CD4-positive, alpha-beta T cell treated with Interleukin-21 for 1 hour (primary cell): ENCODE measurements at regions not wholly inside any gene's neighbourhood (a gene's known extent, or its start where the extent isn't known, plus 50 kb on each side); places are given as distances from the start of the nearest gene placed in this dataset.

ENCODE experiments used
- DNase-seq: peaks from one replicate; pipeline ENCODE4 v3.0.0-alpha.2; 2020

DNA sequence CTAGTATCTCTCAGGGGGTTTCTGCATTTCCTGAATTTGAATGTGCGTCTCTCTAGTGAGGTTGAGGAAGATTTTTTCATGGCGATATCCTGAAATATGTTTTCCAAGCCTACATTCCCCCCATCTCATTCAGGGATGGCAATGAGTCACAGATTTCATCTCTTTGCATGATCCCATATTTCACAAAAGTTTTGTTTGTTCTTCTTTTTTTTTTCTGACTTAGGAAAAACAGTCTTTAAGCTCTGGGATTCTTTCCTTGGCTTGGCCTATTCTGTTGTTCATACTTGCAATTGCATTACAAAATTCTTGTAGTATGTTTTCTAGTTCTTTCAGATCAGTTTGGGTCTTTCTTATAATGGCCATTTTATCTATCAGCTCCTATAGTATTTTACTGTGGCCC, 136.5 kb downstream of the DSEL start:
- no peak for DNase-seq

DNA sequence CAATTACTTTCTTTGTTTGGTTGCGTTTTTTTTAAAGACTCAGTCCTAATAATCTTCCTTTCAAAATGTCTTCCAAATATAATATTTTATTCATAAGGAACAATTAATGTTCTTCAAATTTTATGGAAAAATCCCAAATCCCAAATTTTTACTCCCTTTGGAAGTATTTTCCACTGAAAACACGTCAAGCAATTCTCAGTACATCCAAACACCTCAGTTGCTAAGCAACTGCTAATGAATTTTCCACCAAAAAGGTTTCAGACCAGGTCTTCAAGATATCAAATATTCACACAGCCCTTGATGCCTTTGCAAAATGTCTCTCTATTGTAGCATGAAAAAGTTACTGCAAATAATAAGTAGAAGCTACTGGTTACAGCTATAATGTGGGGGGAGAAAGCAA, 140.1 kb downstream of the DSEL start:
- DNase-seq, result no peak

DNA sequence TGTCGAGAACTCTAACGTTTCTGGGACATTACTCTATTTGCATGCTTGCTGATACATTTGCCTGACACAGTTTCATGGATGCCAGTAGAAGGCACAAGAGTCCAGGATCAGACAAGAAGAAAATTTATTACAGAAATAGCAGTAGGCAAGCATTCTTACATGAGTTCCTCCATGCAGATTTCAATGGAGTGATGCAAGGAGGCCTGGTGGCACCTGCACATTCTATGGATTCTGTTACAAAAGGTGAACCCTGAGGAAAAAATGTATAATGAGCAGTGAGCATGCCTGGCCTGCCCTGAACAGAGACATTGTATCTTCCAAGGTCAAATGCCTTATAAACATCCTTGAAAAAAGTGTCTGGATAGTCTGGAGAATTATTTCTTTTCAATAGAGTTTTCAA, 142.9 kb downstream of the DSEL start:
- DNase-seq, result no peak

DNA sequence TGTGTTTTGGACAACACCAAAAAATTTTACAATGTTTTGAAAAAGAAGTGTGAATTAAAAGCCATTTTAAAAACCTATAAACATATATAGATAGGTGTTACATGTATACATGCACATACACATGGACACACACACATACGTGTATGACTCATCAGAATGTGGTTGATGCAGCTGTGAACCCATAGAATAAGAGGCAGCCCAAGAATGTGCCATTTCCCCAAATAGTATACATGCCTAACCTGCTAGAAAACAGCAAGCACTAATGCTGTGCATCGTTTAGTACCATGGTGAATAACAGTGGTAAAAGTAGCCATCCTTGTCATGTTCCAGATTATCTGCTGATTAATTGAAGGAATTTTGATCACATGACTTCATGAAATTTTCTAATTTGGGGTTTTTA, 149.0 kb downstream of the DSEL start:
- no peak for DNase-seq

DNA sequence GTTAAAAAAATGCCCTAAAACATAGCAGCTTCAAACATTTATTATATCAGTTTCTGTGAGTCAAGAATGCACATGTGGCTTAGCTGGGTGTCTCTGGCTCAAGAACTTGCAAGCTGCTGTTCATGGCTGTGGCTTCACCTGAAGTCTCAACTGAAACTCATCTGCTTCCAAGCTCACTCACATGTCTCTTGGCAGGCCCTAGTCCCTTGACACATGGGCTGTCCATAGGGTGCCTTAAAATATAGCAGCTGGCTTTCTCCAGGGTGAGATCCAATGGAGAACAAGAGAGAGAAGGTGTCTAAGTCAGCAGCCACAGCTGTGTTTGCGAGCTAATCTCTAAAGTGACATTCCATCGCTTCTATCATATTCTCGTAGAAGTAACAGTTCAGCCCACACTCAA, 152.8 kb downstream of the DSEL start:
- no peak for DNase-seq

DNA sequence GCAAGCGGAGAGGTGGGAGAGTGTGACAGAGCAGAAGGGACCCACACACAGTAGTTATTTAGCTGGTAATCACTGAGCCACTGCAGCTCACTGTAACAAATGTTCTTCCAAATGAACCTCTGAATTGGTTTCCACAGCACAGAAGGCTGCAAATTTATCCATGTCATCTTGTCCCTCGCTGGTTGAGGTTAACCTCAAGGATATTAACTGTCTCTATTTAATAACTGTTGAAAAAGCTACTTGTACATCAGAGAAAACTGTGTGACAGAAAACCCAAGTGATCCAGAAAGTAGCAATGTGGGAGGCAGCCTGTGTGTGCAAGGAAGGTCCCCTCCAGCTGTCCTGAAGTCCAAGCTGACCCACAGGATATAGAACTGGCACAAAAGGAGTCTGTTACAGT, 153.6 kb downstream of the DSEL start:
- DNase-seq, result no peak

DNA sequence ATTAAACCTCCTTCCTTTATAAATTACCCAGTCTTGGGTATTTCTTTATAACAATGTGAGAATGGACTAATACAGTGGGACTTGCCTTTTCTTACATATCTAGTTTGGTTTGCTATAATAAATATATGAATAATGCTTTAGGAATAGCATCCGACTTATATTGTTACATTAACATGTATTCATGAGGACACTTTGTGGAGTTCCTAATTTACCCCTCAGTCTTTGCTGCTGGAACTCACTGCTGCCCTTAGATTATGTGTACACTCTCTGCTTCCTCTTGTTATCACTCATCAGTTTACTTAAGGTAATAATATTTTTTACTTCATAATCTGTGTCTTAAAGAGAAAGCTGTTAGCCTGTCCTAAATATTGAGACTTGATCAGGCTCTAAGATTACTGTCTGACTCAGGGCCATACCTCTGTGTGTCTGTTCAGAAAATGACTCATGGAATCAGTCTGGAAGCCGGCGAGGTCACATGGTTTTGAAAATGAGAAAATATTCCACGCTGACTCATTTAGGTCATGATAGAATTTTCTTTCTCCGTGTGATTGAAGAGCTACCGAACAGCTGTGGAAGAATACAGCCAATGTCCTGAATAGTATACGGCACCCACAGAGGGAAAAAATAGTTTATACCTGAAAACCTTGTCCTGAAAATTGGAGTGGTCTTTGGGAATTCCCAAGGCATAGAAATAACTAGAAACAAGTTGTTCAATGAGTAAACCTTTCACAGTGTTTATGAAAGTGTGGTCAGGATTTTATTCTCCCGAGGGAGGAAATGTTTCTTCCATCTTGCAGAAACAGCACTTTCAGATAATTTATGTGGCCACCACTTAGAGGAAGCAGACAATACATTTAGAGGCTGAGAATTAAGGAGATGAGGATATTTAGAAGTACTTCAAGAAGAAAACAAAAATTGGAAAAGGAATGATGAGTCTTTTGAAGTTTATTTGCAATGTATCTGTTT, 156.4 kb downstream of the DSEL start:
- DNase-seq, result no peak

DNA sequence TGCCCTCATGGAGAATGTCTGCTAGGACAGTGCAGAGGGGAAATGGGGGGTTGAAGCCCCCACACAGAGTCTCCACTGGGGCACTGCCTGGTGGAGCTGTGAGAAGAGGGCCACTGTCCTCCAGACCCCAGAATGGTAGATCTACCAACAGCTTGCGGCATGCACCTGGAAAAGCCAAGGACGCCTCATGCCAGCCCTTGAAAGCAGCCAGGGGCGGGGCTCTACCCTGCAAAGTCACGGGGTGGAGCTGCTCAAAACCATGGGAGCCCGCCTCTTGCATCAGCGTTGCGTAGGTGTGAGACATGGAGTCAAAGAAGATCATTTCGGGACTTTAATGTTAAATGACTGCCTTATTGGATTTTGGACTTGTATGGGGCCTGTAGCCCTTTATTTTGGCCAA, 157.6 kb downstream of the DSEL start:
- no peak for DNase-seq

DNA sequence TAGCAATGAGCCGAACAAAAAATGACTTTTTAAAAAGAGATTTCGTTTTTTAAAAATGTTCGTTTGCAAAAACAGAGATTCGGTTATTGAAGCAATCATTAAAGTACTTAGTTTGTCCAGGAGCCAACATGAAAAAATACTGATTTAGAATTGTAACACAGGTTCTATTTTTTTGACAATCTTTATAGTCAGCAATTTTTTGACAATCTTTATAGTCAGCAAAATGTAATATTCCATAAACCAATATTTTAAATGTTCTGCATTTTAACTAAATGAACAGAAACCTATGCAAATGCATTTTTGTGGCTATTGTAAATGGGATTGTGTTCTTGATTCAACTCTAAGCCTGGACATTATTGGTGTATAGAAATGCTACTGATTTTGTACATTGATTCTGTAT, 161.8 kb downstream of the DSEL start:
- no peak for DNase-seq

DNA sequence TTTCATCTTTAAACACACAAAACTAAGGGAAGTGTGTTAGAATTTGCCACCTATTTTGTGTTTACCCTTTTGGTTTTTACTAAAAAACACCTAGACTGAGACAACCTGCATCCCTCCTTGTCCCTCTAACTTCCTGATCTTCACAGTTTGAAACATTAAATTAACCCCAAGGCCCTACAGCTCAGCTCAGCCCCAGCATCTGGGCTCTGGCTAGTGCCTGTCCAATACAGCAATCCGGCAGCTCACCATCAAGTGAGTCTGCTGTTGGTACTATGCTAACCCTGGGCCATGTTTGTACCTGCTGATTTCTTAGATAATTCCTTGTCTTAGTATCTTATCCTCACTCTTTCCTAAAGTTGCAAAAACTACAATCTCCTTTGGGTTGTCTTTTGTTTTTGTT, 162.4 kb downstream of the DSEL start:
- DNase-seq, result no peak

DNA sequence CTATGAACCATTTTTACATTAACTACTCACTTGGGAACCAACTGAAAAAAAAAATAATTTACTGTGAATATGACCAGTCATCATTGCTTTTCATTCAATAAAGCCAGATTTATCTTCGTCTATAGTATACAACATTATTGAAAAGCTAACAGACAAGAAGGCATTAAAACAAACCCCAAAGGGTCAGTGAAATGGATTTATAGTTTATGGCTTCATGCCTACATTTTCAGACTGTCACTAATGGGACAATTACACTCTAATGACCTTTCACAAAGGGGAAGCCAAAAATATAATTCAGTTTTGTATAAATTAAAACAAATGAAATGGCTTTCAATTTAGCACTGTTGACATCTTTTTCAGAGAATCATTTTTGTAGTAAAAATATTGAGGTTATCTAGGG, 169.1 kb downstream of the DSEL start:
- no peak for DNase-seq

DNA sequence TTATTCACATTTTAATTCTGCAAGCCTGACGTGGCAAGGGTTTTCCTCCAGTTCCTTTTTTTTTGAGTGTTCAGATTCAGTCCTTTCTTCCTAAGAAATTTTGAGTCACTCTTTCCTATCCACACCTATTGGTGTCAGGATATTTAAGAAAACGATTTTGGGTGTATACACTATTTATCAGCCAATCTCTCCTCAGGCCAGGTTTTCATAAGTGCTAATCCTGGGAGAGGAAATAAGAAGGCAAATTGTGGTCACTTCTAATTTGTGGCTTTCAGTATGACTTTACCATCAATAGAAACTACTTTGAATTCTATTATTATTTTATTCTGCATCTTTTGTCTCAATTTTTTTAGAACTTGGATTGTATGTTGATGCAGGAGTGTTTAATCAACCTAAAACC, 174.4 kb downstream of the DSEL start:
- DNase-seq, result no peak

DNA sequence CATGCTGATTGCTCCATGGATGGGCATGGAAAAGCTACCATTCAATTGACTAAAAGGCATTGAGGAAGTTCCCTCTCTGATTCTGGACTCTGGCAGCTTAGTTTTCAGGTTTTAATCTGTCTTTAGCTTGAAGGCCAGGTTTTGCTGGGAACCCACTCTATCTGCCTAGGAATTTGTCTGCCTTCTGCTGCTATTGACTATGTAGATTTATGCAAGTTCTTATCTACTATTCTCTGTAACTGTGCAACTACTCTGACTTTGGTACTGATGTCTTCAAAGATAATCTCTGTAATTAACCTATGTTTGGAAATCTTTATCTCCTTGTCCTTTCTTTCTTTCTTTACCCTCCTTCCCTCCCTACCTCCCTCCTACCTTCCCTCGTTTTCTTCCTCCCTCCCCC, 178.8 kb downstream of the DSEL start:
- DNase-seq, result no peak

DNA sequence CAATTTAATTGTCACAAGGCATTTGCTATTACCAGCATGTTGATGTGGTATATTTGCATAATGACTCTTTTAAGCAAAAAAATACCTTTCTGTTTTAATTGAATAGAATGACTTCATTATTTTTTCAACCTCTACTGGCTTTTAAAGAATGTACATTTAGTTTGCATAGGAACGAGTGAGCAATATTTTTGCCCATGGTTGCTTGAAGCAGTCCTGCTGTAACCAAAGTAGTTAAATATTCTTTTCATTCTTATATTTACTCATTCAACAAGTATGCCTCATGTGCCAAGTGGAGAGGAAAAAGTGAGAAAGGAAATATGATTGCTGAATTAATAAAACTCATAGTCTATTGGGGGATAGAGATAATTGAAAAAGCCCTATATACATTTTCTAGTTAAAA, 184.7 kb downstream of the DSEL start:
- DNase-seq, result no peak

DNA sequence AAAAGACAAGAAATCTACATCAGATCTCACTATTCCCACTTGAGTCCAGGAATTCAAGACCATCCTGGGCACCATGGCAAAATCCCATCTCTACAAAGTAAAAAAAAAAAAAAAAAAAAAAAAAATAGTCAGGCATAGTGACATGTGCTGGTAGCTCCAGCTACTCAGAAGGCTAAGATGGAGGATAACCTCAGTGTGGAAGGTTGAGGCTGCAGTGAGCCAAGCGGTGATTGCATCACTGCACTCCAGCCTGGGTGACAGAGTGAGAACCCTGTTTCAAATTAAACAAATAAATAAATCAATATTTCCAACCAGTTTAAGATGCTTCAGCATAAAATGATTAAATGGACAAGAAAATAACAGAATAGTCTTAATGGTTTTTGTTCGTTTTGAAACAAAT, 197.4 kb downstream of the DSEL start:
- DNase-seq, result no peak

DNA sequence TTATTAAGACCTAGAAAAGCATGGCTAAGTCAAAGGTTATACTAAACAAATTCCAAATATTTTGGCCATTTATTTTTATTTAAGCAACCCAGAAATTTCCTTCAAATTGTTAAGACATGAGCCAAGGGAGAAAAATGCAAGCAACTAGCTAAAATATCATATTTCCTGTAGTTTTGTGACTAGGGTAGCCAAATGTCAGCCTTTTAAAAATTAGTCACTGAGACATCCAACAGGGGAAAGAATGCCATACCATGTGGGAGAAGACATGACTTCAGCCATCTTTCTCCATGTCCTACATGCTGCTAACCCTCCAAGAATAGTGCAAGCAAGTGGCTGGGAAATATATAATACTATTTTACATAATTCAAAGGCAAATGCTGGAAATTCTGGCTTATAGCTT, 197.9 kb downstream of the DSEL start:
- DNase-seq, result no peak

DNA sequence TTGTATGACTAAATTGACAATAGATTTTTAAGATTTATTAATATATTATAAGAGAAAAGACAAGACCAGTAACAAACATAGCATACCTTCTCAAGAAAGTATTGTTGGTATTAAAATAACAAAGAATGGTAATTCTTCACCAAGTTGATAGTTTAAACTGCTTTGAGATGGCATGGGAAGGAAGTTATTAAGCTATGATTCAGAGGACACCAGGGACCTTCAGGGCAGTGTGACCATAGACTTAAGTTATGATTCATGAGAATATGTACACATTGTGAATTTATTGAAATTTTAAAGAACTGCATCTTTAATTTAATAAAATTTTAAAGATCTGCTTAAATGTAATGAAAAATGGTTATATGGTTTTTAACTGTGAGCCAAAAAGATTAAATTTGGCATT, 205.7 kb downstream of the DSEL start:
- no peak for DNase-seq

DNA sequence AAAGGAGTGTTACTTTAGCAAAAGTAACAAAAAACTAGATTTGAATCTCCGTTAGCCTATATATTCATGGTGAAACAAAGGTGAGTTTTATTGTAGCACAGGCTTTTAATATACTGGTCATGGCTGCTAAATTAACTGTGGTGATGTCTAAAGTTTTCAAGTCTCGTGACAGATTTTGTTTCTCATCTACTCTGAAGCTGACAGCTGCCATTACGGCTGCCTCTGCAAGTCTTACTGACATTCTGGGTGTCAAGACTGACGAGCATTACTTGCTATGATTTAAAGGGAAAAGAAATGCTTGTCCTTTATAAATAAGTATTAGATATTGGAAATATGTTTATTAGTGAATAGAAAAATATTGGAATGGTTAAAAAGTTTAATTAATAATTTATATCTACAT, 207.7 kb downstream of the DSEL start:
- no peak for DNase-seq

DNA sequence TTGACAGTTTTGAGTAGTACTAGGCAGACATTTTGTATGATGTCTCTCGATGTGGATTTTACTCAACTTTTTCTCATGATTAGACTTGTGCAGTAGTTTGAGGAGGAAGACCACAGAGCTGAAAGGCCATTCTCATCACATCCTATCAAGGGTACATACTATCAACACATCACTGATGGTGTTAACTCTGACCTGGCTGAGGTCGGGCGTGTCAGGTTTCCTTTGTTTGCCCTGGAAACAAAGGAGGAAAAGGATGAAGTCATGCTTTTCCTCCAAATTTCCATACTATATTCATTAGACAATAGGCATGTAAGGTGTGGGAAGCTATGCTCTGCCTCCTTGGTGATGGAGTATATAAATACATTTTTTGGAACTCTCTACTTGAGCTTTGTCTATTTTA, 211.1 kb downstream of the DSEL start:
- no peak for DNase-seq

DNA sequence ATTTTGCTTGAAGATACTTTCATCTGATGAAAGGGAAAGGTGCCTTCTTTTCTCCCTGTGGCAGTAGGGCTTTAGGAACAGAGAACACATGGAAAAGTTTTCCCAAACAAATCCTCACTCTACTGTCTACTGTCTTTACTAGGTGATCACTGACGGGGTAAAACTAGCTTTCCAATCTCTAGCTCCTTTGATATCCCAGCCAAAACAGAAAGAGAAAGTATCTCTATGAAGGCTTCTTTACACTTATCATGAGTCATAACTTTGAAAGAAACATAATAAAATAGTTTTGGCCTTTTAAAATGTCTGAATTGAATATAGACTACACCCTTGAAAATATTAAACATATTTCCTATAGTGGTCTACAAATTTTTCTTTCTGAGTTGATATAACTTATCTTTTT, 214.5 kb downstream of the DSEL start:
- peak; percentile 15 for DNase-seq

DNA sequence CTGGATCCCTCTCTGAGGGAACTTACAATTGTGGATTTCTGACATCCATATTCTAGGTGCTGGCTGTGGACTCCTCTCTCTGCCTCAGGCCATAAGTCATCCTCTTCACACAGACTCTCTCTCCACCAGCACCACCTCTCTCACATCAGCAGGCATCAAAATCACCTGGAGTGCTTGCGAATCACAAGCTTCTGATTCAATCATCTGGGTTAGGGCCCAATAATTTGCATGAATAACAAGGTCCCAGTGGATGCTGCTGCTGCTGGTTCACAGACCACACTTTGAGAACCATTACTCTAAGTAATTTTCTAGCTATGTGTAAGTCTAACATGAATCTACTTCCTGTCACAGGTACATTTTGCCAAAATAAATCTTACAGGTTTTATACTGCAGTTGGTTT, 214.9 kb downstream of the DSEL start:
- DNase-seq, result peak; percentile 4

DNA sequence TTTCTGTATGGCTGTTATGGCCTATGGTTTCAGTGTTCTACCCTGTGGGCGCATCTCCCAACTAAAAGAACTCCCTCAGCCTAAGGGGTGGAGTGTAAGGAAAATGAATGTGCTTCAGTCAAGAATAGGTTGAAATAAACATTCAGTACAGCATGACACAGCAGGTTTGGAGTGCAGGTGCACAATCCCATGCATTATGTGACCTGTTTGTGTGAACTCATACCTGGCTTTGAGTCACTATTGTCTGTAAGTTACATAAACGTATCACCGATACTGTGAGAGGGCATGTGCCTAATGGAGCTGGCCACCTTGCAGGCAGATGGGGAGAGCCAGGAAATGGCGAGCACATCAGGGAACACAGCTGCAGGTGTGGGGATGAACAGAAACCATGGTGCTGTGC, 216.0 kb downstream of the DSEL start:
- peak; percentile 46 for DNase-seq

DNA sequence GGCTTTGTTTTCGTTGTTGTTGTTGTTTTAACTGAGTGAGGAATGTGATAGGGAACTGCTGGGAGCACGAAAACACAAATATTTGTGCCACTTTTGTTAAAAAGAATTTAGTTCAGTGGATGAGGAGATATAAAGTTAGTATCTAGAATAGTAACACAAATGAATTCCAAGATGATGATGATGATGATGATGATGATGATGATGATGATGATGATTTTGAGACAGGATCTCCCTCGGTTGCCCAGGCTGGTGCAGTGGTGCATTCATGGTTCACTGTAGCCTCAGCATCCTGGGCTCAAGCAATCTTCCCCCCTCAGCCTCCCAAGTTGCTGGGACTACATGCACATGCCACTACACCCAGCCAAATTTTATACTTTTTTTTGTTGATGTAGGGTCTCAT, 223.7 kb downstream of the DSEL start:
- no peak for DNase-seq

DNA sequence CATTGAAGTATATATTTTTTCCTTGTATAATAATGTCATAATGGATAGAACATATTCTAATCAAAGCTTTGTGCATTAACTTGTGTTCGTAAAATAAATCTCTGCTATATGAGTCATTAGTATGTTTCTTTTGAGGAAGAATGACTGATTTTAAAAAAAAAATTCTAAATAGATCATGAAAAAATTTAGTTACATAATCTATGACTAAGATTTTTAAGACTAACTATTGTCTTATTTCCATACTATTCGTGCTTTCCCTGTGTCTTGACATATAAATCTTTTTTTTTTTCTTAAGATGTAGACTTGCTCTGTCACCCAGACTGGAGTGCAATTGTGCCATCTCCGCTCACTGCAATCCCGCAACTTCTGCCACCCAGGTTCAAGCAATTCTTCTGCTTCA, 226.1 kb downstream of the DSEL start:
- no peak for DNase-seq

DNA sequence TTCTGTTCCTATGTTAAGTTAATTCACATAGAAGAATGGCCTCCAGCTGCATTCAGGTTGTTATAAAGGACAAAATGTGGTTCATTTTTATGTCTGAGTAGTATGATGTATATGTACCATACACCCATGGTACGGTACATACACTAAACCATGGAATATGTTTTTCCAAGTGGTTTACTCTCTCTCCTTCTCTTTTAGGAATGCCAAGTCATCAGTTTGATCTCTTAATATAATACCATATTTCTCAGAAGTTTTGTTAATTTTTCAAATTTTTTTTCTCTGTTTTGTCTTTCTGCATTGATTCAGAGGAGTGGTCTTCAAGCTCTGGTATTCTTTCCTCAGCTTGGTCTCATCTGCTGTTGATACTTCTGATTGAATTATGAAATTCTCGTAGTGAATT, 230.9 kb downstream of the DSEL start:
- no peak for DNase-seq
